SK-N-SH (cell line): ENCODE measurements at regions not wholly inside any gene's neighbourhood (a gene's known extent, or its start where the extent isn't known, plus 50 kb on each side); places are given as distances from the start of the nearest gene placed in this dataset.

ENCODE experiments used
- SMC3 ChIP-seq: IDR thresholded peaks from 2 replicates; pipeline ENCODE4 v1.6.1; 2012; ENCODE audit warnings: low read depth, low read length, improper control_type of control experiment
- TAF1 ChIP-seq: IDR thresholded peaks from 2 replicates; pipeline ENCODE4 v1.6.1; 2012; ENCODE audit warnings: low read depth, mild to moderate bottlenecking, low read length, moderate library complexity, borderline replicate concordance
- YY1 ChIP-seq: IDR thresholded peaks from 2 replicates; pipeline ENCODE4 v1.4.0; 2012; ENCODE audit warnings: low read depth, mild to moderate bottlenecking
- TF ChIP-seq, protein P1 (sequence below): fragments of 200-600 bp; sonication (generic); IDR thresholded peaks from 2 replicates; pipeline ENCODE4 v1.6.1; 2017; ENCODE audit warnings: antibody characterized with exemption, mild to moderate bottlenecking, moderate library complexity

DNA sequence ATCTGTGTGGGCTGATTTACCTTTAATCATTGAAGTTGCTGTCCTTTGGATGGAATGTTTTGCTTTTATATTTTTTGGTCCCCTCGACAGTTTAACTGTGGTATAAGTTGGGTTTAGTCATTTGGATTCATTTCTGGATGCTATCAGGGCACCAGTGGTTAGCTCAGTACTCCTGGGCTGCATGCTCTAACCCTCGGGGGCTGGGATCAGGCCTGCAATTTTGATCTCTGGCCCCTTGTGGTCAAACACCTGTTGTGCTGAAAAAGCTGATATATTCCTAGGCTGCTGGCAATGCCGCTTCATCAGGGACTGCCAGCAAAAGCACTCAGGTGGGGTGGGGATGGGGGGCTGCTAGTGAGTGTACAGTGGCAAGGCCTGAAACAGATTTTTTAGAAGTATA is 440.4 kb upstream of the RIOK2 start:
- TF ChIP-seq YY1 (no peak), TAF1 (no peak), SMC3 (no peak)
- TF ChIP-seq, protein P1, sequence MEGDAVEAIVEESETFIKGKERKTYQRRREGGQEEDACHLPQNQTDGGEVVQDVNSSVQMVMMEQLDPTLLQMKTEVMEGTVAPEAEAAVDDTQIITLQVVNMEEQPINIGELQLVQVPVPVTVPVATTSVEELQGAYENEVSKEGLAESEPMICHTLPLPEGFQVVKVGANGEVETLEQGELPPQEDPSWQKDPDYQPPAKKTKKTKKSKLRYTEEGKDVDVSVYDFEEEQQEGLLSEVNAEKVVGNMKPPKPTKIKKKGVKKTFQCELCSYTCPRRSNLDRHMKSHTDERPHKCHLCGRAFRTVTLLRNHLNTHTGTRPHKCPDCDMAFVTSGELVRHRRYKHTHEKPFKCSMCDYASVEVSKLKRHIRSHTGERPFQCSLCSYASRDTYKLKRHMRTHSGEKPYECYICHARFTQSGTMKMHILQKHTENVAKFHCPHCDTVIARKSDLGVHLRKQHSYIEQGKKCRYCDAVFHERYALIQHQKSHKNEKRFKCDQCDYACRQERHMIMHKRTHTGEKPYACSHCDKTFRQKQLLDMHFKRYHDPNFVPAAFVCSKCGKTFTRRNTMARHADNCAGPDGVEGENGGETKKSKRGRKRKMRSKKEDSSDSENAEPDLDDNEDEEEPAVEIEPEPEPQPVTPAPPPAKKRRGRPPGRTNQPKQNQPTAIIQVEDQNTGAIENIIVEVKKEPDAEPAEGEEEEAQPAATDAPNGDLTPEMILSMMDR, result no peak
